HG03159 (cell line): ENCODE measurements at regions not wholly inside any gene's neighbourhood (a gene's known extent, or its start where the extent isn't known, plus 50 kb on each side); places are given as distances from the start of the nearest gene placed in this dataset.
A peak's percentile ranks its signal among the peaks of the same experiment; 100 is the strongest.
"Not testable (repeated sequence)": the region's sequence is repeated elsewhere in the genome, so short reads cannot be mapped to it uniquely, and the experiment has no call there.

Experiments used
- ATAC-seq: cut with Tn5 transposase; IDR thresholded peaks from one replicate; pipeline ENCODE4 v1.9.1; 2021; ENCODE audit warnings: mild to moderate bottlenecking, moderate library complexity; ENCODE audit not compliant: unreplicated experiment

DNA sequence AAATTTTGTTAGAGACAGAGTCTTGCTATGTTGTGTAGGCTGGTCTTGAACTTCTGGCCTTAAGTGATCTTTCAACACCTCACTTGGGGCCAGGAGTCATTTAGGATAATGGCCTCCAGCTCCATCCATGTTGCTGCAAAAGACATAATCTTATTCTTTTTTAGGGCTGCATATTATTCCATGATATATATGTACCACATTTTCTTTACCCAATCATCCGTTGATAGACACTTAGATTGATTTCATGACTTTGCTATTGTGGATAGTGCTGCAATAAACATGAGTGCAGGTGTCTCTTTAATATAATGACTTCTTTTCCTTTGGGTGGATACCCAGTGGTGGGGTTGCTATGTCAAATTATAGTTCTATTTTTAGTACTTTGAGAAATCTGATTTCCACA lies 140.9 kb upstream of the LCORL start:
- ATAC-seq: no peak

DNA sequence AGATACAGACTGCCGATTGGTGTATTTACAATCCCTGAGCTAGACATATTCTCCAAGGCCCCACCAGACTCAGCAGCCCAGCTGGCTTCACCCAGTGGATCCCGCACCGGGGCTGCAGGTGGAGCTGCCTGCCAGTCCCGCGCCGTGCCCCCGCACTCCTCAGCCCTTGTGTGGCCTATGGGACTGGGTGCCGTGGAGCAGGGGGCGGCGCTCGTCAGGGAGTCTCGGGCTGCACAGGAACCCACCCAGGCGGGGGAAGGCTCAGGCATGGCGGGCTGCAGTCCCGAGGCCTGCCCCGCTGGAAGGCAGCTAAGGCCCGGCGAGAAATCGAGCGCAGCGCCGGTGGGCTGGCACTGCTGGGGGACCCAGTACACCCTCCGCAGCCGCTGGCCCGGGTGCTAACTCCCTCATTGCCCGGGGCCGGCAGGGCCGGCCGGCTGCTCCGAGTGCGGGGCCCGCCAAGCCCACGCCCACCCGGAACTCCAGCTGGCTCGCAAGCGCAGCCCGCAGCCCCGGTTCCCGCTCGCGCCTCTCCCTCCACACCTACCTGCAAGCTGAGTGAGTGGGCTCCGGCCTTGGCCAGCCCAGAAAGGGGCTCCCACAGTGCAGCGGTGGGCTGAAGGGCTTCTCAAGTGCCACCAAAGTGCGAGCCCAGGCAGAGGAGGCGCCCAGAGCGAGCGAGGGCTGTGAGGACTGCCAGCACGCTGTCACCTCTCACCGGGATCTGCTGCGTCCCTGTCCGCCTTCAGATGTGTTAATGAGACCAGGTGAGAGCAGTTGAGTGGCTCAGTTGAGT lies 137.8 kb upstream of the LCORL start:
- not testable (repeated sequence) for ATAC-seq

DNA sequence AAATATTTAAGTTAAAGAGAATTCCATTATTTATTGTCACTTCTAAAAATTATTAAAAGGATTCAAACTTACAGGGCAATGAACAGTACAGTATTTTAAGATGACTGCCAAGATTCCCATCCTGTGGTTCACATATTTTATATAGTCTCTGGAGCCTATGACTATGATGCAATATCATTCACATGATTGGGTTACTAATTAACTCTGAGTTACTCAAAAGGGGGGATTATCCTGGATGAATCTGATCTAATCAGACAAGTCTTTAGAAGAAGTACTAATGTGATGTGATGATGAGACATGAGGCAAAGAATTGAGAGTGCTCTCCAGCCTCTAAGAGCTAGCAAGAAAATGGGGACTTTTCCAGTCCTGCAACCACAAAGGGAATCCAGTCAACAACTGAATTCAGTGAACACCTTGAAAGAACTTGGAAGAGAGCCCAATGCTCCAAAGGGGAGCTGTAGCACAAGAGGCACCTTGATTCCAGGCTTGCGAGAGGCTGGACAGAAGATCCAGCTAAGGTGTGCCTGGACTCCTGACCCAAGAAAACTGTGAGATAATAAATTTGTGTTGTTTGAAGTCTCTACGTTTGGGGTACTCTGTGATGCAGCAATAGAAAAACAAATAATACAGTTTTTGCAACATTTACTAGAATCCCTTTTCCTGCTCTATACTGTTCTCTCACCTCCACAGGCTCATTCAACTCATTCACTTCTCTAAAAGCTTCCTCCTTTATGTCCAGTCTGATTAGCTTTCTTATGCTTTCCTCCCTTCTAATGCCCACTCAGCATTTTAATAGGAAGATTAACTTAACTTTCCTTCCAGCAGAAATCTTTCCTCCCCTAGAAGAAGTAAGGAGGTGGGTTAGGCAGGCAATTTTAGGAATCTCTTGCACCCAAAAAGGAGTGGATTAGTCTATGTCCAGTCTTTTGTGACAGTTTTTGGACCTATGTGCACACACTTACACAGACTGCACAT lies 133.8 kb upstream of the LCORL start:
- no peak for ATAC-seq

DNA sequence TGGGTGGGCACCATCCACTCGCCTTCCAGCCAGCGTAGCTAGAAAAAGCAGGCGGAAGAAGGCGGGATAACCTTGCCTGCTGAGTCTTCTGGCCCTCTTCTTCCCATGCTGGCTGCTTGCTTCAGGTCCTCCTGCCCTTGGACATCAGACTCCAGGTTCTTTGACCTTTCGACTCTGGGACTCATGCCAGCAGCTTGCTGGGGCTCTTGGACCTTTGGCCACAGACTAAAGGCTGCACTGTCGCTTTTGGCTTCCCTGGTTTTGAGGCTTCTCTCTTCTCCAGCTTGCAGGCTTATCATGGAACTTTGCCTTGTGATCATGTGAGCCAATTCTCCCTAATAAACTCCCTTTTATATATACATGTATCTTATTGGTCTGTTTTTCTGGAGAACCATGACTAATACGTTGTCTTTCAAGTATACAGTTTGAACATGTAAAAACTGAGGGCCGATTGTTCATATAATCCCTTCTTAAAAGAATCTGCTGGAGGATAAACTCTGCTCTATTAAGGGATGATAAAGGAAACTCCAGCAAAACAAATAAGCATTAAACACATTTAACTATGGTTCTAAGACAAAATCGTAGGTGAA lies 116.6 kb upstream of the LCORL start:
- no peak for ATAC-seq

DNA sequence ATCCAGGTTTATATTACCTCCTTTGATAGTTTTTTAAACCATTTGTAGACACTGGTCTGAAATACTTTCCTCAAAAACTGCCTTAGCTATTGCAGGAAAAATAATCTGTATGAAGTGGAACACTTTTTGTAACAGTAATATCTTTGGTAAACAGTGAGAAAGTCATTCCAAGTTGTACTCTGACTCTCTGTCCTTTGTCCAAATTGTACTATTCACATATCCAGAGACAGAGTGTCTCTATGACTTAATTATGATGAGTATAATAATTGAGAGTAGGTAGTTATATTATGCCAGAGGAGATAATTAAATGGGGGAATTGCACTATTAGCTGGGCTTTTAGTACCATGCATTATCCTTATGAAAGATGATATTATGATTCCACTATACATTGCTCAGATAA lies 112.6 kb upstream of the LCORL start:
- ATAC-seq: no peak

DNA sequence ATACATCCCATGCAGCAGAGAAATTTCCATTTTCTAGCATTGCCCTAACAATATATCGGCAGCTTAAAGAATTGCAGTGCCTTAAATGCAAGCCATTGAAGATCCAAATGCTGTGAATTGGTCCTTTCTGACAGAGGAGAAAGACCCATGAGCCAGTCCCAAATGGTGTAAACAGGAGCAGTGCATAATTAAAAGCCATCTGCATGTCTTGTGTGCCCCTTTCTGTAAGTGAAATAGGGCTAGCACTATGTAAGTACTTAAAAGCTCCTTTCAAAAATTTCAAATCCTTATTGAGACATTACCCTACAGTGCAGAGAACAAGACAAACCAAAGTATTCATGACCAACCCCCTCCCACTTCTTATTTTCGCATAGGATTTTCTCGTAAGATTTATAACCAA lies 108.7 kb upstream of the LCORL start:
- no peak for ATAC-seq

DNA sequence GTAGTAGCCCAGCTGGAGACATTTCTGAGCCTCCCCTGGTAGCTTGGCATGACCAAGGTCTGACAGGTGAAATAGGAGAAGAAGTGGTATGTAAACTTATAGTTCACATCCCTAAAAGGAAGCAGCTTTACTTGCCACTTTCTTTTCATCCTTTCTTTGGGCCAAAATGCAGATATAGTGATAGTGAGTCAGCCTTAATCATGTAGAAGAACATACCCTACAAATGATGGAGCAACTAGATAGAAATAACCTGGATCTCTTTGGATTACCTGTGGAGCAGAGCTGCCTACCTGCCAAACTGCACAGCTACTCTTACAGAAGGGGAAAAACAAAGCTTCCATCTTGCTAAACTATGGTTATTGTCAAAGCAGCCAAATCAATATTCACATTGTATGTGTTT lies 106.7 kb upstream of the LCORL start:
- ATAC-seq: no peak

DNA sequence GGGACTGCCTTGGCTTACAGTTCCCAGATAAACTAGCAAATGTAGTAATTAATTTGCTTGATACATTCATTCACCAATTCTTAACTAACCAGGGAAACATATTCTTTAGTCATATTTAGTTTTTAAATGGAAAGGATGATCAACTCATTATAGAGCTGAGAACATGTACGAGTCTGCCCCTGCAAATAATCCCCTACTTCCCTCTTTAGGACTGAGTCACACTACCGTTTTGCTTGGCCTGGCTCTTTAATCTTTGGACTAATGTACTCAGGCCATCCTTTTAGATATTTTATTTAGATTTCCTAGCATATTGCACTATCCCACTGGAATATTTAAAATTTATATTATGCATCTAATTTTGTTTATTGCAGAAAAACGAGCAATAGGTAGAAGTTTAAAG lies 105.5 kb upstream of the LCORL start:
- ATAC-seq: no peak

DNA sequence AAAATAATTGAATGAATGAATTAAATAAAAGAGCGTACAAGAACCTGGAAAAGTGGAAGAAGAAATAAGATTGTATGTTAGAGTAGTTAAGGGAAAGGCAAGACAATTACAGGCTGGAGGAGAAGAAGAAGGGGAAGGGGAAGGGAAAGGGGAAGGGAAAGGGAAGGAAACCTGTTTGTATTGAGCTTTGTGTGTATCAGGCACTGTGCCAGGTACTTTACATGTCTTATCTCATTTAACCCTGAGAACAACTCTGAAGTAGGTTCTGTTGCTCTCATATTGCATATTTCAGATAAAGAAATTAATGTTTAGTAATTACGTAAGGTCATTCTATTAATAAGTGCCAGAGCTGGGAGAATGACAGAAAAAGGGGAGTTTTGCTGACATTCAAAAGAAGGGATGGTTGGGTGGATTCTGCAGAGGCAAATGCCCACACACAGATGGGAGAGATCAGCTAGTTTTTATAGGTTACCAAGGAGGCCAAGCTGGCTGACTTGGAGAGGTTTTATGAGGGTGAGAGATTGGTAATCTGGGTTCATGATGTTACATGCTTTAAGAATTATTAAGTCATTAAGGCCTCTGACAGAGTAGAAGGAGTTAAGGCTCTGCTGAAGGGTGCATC lies 92.3 kb upstream of the LCORL start:
- ATAC-seq: no peak

DNA sequence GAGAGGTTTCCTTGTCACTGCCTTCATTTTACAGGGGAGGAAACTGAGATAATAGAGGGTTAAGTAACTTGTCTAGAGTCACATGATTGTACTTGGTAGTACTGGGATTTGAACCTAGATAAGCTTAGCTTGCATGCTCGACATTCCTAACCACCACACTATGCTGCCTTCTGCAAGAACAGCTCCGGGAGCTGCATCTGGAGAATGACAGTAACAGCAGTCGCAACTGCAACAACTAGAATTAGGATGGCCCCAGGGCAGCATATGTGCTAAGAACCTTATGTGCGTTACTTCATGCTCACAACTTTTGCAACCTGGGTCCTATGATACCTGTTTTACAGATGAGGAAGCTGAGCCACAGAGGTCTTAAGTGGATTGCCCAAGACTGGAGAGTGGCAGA lies 89.5 kb upstream of the LCORL start:
- ATAC-seq: no peak

DNA sequence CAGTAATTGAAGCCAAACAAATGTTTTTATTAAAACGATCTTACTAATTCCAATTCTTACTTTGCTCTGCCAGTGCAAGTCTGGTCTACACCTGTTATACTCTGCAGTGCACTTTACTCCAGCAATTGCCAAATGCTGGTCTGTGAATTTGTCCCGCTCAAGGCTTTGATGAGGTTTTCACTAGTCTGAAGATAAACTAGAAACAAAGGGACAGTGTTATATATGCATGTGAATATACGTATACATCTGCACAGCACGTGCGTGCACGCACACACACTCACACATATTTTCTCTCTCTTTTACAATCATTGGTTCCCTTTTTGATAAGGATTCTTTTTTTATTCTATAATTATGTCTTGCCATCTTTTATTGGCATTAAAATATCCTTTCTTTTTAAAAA lies 88.5 kb upstream of the LCORL start:
- no peak for ATAC-seq

DNA sequence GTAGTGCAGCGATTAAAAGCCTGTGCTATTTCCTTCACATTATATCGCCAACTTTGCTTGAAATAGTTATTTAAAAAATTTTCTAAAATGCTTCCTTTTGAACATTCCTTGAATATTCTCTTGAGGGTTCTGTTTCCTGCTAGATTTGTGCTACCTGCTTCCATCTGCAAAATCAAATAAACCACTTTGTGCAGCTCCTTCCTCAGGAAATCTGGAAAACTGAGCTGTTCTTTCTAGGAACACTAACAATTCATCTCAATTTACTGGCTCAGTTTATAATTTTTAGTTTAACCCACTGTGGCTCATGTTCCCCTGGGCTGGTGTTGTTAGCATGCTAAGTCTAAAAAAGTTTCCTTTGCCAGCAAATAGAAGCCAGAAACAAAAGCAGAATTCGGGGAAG lies 88.1 kb upstream of the LCORL start:
- ATAC-seq: no peak

DNA sequence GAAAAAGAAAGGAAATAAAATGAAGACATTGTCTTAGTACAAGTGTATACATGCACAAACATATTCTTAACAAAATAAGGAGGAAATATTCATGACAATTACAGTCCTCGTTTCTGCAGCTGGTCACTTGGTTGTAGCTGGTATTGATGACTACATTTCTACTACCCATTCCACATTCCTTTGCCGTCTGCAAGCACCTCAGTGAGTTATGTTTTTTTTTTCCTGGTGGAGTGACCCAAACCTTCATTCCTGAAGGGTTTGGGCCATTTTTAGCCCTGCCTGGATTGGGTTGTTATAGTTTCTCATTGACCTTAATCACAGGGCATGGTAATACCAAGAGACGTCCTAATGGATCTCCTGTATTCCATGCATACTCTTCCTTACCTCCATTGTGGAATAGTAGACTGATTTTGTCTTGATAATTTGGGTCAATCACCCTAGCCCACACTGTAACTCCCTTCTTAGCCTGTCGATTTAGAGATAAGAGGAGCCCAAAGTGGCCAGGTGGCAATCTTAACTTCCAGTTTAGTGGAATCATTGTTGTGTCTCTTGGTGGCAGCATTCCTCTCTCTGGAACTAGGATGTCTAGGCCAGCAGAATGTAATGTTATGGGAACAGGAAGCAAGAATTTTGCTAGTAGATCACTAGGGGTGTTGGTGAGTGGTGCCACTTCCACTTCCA lies 86.4 kb upstream of the LCORL start:
- not testable (repeated sequence) for ATAC-seq

DNA sequence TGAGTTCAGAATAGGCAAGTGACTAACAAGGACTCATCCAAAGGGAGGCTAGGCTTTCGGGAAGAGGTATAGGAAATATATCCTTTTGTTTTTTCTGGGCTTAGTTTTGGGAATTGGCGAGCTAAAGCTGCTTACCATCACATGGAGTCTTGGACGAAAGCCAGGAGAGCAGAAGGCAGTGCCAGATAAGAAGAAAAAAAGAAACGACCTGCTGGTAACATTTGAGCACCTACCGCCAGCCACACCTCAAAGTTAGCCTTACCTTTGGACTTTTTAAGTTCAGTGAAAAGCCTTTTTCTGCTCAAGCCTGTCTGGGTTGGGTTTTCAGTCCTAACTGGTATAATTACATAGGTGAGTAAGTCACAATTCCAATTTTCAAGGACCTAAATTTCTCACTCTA lies 85.1 kb upstream of the LCORL start:
- no peak for ATAC-seq

DNA sequence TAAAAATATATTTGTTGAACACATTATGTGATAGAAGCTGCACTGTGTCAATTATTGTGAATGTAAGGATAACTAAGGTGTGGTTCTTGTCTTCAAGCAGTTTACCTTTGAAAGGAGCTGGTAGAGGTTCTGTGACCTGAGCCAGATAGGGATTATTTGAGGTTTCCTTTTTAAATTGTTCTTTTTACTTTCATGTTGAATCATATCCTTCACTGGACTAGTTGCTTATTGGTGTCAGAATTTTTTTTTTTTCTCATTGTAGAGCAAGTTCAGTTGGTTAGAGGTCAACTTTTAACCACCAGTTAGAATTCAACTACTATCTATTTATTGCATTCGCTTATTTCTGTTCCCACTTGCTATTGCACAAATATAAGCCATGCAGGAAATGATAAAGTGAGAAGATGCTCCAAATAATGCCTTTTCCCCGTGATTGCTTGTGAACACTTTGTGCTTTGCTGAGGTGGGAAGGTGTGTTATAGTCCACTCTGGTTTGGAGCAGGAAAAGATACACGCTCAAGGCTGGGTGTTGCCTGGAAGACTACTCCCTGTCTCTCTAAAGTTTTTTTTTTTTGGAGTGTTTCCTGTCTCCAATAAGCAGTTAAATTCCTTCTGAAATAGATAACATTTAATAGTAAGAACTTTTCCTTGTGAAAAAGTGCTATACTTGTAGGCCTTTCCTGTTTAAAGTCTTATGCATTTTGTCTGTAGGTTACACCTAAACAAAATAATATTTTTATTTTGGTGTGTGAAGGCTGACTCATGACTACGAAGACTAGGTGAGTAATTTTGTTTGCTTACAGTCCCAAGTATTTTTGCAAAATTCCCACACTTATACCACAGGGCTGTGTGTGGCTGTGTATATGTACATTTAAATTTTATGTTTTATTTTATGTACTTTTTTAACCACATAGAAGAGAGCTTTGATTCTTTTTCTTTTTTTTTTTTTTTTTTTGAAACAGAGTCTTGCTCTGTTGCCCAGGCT lies 83.8 kb upstream of the LCORL start:
- ATAC-seq: peak; percentile 74

DNA sequence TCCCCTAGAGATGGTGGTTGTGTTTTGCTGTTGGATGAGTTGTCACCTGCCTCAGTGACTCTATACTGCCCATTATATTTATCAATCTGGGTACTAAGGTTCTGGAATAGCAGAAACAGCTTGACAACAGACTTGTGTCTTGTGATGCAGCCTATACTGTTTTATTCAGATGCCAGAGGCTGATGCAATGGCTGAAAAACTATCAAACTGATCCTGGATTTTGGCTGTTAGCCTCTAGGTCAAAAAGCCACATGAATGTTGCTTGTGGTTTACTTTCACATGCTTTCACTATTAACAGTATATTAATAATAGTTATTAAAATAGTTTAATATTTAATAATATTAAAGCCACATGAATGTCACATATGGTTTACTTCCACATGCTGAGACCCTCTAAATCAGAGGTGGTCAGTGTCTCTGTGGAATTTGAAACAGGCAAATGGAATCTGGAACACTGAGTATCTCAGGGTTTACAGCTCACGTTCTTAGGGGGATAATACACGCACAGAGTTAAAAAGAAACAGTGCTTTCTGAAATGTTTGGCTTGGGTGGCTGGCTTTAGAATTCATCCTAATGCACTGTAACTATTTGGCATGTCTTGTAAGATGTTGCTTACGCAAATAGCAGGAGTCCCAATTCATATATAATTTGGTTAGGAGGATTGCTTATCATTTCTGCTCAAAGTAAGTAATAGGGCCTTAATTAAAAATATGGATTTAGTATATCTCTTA lies 82.5 kb upstream of the LCORL start:
- ATAC-seq: no peak

DNA sequence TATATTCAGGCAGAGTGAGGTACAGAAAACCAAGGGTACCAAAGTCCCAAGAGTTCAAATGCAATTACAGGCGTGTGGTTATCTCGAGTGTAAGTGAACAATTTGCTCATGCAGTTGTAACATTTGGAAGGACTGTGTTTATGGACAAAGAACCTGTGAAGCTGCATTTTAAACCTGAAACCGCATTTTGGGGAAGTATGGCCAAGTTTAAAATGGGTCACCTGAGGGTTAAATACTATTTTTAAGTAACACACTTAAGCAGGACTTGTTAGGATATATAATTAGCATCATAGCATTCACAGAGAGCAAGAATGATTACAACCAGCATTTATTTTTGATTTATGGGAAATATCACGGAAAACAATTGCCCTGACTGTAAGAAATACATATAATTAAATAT lies 79.1 kb upstream of the LCORL start:
- ATAC-seq: no peak

DNA sequence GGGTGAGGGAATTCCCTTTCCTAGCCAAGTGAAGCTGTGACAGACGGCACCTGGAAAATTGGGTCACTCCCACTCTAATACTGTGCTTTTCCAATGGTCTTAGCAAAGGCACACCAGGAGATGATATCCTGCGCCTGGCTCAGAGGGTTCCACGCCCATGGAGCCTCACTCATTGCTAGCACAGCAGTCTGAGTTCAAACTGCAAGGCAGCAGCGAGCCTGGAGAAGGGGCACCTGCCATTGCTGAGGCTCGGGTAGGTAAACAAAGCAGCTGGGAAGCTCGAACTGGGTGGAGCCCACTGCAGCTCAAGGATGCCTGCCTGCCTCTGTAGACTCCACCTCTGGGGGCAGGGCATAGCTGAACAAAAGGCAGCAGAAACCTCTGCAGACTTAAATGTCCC lies 68.9 kb upstream of the LCORL start:
- ATAC-seq: not testable (repeated sequence)

DNA sequence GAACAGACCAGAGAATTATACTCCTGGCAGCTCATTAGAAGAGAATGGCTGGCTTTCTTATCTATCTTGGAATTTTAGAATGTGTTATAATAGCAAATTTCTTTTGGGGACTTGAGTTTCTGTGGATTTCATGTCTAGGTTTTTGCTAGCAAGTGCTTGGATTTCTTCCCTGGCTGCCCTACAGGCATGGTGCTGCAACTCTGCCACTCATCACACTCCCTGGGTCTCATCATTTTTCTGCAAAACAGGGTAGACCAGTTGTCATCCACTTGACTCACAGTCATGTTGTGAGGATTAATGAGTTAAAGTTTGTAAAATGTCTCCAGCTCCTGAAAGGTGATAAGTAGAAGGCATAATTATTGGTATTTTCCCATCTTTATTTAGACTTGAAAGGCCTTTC lies 60.7 kb upstream of the LCORL start:
- ATAC-seq: no peak
